SK-N-SH (cell line): ENCODE measurements at regions not wholly inside any gene's neighbourhood (a gene's known extent, or its start where the extent isn't known, plus 50 kb on each side); places are given as distances from the start of the nearest gene placed in this dataset.

ENCODE experiments used
- CTCF ChIA-PET: fragments of 300-600, 350-600 bp; formaldehyde crosslinking; extraction: SDS; loops from one replicate; lab custom pipeline; 2021; lab: Yijun Ruan, JAX
- POLR2A ChIA-PET: fragments of 350-600 bp; sonication (Branson Sonifier 250); formaldehyde crosslinking; extraction: SDS; loops from one replicate; lab custom pipeline; 2020; ENCODE audit warnings: antibody characterized with exemption, inconsistent platforms; lab: Yijun Ruan, JAX
- DNase-seq: peaks from one replicate; pipeline ENCODE4 v3.0.0; 2012
- H2AFZ ChIP-seq: fragments of 200-600 bp; sonication (generic); 2 replicates; pipeline ENCODE4 v1.8.1; 2016; ENCODE audit warnings: antibody characterized with exemption, mild to moderate bottlenecking, low read depth
- H3F3A ChIP-seq: fragments of 200-600 bp; sonication (generic); replicated peaks from 2 replicates; pipeline ENCODE3; 2016; ENCODE audit warnings: antibody characterized with exemption, mild to moderate bottlenecking; ENCODE audit not compliant: insufficient read depth
- H3K27ac ChIP-seq, 2 experiments: fragments of 200-500 bp in 1 of 2; fragments of 200-600 bp in 1 of 2; sonication (Bioruptor generic) in 1 of 2; sonication (generic), shearing (Covaris generic) in 1 of 2; 2 replicates each; pipeline versions ENCODE4 v1.5.1 to v1.6.1; 2014 to 2016; ENCODE audit warnings: low read depth in 2 of 2, inconsistent platforms in 1 of 2, low read length in 1 of 2, mild to moderate bottlenecking in 1 of 2, mixed read lengths in 1 of 2
- H3K27me3 ChIP-seq: fragments of 200-600 bp; sonication (generic), shearing (Covaris generic); 2 replicates; pipeline ENCODE4 v1.6.1; 2016; ENCODE audit warnings: mixed run types; ENCODE audit not compliant: insufficient read depth
- H3K36me3 ChIP-seq, 2 experiments: fragments of 200-500 bp in 1 of 2; fragments of 200-600 bp in 1 of 2; sonication (Bioruptor generic) in 1 of 2; sonication (generic) in 1 of 2; replicated peaks in 1 of 2; 2 replicates each; pipeline versions ENCODE3 to v1.5.1; 2014 to 2016; ENCODE audit warnings: low read length in 1 of 2, mild to moderate bottlenecking in 1 of 2; ENCODE audit not compliant: insufficient read depth in 2 of 2, control insufficient read depth in 1 of 2
- H3K4me1 ChIP-seq, 2 experiments: fragments of 200-500 bp in 1 of 2; fragments of 200-600 bp in 1 of 2; sonication (Bioruptor generic) in 1 of 2; sonication (generic), shearing (Covaris generic) in 1 of 2; 2 replicates each; pipeline versions ENCODE4 v1.5.1 to v1.6.1; 2014 to 2016; ENCODE audit warnings: low read depth in 1 of 2, low read length in 1 of 2, mixed run types in 1 of 2; ENCODE audit not compliant: insufficient read depth in 2 of 2, control insufficient read depth in 1 of 2
- H3K4me2 ChIP-seq: fragments of 200-600 bp; sonication (generic), shearing (Covaris generic); 2 replicates; pipeline ENCODE4 v1.6.1; 2017; ENCODE audit warnings: mixed run types
- H3K4me3 ChIP-seq, 2 experiments: fragments of 200-500 bp in 1 of 2; fragments of 200-600 bp in 1 of 2; sonication (Bioruptor generic) in 1 of 2; sonication (generic), shearing (Covaris generic) in 1 of 2; 2 replicates each; pipeline versions ENCODE4 v1.5.1 to v1.8.1; 2014 to 2016; ENCODE audit warnings: low read depth in 2 of 2, inconsistent platforms in 1 of 2, low read length in 1 of 2, mild to moderate bottlenecking in 1 of 2, mixed read lengths in 1 of 2, moderate library complexity in 1 of 2
- H3K79me2 ChIP-seq: fragments of 200-600 bp; sonication (generic); 2 replicates; pipeline ENCODE4 v1.8.1; 2017; ENCODE audit warnings: mild to moderate bottlenecking; ENCODE audit not compliant: insufficient read depth
- H3K9ac ChIP-seq: fragments of 200-600 bp; sonication (generic); 2 replicates; pipeline ENCODE4 v1.6.1; 2017; ENCODE audit warnings: mixed run types
- H3K9me2 ChIP-seq: fragments of 200-600 bp; sonication (generic); 2 replicates; pipeline ENCODE4 v1.6.1; 2017; ENCODE audit warnings: mixed run types
- H3K9me3 ChIP-seq: fragments of 200-600 bp; sonication (generic); 2 replicates; pipeline ENCODE4 v1.6.1; 2017; ENCODE audit warnings: mixed run types, mild to moderate bottlenecking, moderate library complexity
- H4K20me1 ChIP-seq: fragments of 200-600 bp; sonication (generic); 2 replicates; pipeline ENCODE4 v1.6.1; 2017; ENCODE audit warnings: mild to moderate bottlenecking, mixed run types; ENCODE audit not compliant: insufficient read depth
- EP300 ChIP-seq, 2 experiments: IDR thresholded peaks; 2 replicates each; pipeline versions ENCODE4 v1.4.0 to v1.6.1; 2012; ENCODE audit warnings: borderline replicate concordance in 1 of 2, low read depth in 1 of 2, low read length in 1 of 2
- FOSL2 ChIP-seq: IDR thresholded peaks from 2 replicates; pipeline ENCODE4 v1.4.0; 2012; ENCODE audit warnings: low read depth, mild to moderate bottlenecking, moderate library complexity, borderline replicate concordance
- GATA2 ChIP-seq: sonication (generic); formaldehyde crosslinking; IDR thresholded peaks from 2 replicates; pipeline ENCODE4 v1.5.0; 2020; ENCODE audit warnings: mild to moderate bottlenecking, missing genetic modification reagents
- MEF2A ChIP-seq: IDR thresholded peaks from 2 replicates; pipeline ENCODE4 v1.4.0; 2012; ENCODE audit warnings: low read depth, borderline replicate concordance
- NRF1 ChIP-seq: IDR thresholded peaks from 2 replicates; pipeline ENCODE4 v1.6.1; 2012; ENCODE audit warnings: low read depth, mild to moderate bottlenecking, low read length
- POLR2AphosphoS5 ChIP-seq: IDR thresholded peaks from 2 replicates; pipeline ENCODE4 v1.6.1; 2012; ENCODE audit warnings: low read depth, low read length
- RAD21 ChIP-seq: IDR thresholded peaks from 2 replicates; pipeline ENCODE4 v1.6.1; 2012; ENCODE audit warnings: mild to moderate bottlenecking, low read length
- RCOR1 ChIP-seq: fragments of 150-350 bp; IDR thresholded peaks from 2 replicates; pipeline ENCODE4 v1.6.1; 2017; ENCODE audit warnings: antibody characterized with exemption, low read length
- RFX5 ChIP-seq: IDR thresholded peaks from 2 replicates; pipeline ENCODE4 v1.6.1; 2012; ENCODE audit warnings: mild to moderate bottlenecking, improper control_type of control experiment, low read length
- RXRA ChIP-seq: IDR thresholded peaks from 2 replicates; pipeline ENCODE4 v1.4.0; 2012; ENCODE audit warnings: low read depth, mild to moderate bottlenecking, borderline replicate concordance
- SMC3 ChIP-seq: IDR thresholded peaks from 2 replicates; pipeline ENCODE4 v1.6.1; 2012; ENCODE audit warnings: low read depth, low read length, improper control_type of control experiment
- TCF12 ChIP-seq: IDR thresholded peaks from 2 replicates; pipeline ENCODE4 v1.4.0; 2012
- ZBTB33 ChIP-seq: IDR thresholded peaks from 2 replicates; pipeline ENCODE4 v1.4.0; 2012; ENCODE audit warnings: low read depth, borderline replicate concordance
- WGBS: methylation state at CpG from one replicate; pipeline ENCODE4 v1.1.6; 2017; ENCODE audit warnings: low lambda C conversion rate; 5-methylcytosine and 5-hydroxymethylcytosine counted together
- TF ChIP-seq, protein P1 (sequence below): IDR thresholded peaks from 2 replicates; pipeline ENCODE4 v1.4.0; 2012; ENCODE audit warnings: low read depth
- TF ChIP-seq, protein P2 (sequence below): IDR thresholded peaks from 2 replicates; pipeline ENCODE4 v1.6.1; 2012; ENCODE audit warnings: mild to moderate bottlenecking, low read depth, low read length, moderate library complexity

DNA sequence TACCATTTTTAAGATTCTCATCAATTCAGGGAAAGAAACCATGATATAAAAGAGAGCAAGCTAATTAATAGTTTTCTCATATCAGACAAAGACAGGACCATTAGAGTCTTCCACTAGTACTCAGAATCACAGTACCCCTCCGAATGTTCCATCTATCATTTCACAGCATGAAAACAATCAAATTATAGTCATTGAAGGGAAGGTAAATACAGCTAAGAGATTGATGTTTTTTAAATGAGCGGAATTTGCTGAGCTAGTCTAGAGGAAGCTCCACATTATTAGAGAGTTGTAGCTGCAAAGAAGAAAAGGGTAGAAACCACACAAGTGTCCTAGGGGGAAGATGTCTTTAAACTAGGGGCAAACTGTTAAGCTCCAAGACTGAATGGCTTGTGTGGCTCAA lies 808.9 kb downstream of the CDH11 start:
- no peaks in the 10 kb centered on the region for H3F3A ChIP-seq
- no peak overlapping the region for H3K4me2 ChIP-seq
- 66% methylated on average over 2 of the region's 2 CpGs for WGBS
- no peaks in the 10 kb centered on the region for H3K9me3 ChIP-seq
- H3K9me2 ChIP-seq, result no peaks in the 10 kb centered on the region
- H2AFZ ChIP-seq, result no peak overlapping the region
- H3K4me3 ChIP-seq, result no peak overlapping the region
- no peaks in the 10 kb centered on the region for H3K79me2 ChIP-seq
- no peaks in the 10 kb centered on the region for H3K4me1 ChIP-seq
- DNase-seq, result no peak
- H3K27ac ChIP-seq, result no peak overlapping the region
- CTCF ChIA-PET, result interaction anchor here (0.6 kb wide), 1 partner anchor 275 kb away, joined by 3 read pairs; no protein-coding TSS in a partner anchor
- no peak for TF ChIP-seq NRF1
- no peak for TF ChIP-seq MEF2A
- TF ChIP-seq EP300 (IDR thresholded peaks at IDR 0.05; ENCODE audit: borderline replicate concordance in 1 of 2, low read depth in 1 of 2, low read length in 1 of 2), result no peak
- no peak for TF ChIP-seq RXRA
- no peak for TF ChIP-seq FOSL2
- TF ChIP-seq SMC3, result no peak
- TF ChIP-seq, protein P1, sequence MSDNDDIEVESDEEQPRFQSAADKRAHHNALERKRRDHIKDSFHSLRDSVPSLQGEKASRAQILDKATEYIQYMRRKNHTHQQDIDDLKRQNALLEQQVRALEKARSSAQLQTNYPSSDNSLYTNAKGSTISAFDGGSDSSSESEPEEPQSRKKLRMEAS, result no peak
- no peak for TF ChIP-seq GATA2 (CRISPR knock-in tag)
- TF ChIP-seq, protein P2, sequence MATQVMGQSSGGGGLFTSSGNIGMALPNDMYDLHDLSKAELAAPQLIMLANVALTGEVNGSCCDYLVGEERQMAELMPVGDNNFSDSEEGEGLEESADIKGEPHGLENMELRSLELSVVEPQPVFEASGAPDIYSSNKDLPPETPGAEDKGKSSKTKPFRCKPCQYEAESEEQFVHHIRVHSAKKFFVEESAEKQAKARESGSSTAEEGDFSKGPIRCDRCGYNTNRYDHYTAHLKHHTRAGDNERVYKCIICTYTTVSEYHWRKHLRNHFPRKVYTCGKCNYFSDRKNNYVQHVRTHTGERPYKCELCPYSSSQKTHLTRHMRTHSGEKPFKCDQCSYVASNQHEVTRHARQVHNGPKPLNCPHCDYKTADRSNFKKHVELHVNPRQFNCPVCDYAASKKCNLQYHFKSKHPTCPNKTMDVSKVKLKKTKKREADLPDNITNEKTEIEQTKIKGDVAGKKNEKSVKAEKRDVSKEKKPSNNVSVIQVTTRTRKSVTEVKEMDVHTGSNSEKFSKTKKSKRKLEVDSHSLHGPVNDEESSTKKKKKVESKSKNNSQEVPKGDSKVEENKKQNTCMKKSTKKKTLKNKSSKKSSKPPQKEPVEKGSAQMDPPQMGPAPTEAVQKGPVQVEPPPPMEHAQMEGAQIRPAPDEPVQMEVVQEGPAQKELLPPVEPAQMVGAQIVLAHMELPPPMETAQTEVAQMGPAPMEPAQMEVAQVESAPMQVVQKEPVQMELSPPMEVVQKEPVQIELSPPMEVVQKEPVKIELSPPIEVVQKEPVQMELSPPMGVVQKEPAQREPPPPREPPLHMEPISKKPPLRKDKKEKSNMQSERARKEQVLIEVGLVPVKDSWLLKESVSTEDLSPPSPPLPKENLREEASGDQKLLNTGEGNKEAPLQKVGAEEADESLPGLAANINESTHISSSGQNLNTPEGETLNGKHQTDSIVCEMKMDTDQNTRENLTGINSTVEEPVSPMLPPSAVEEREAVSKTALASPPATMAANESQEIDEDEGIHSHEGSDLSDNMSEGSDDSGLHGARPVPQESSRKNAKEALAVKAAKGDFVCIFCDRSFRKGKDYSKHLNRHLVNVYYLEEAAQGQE, result no peak
- no peak for TF ChIP-seq ZBTB33
- TF ChIP-seq, all 33 proteins: peak for 0
- no peaks in the 10 kb centered on the region for H3K36me3 ChIP-seq
- POLR2A ChIA-PET, result no interaction called here
- H3K9ac ChIP-seq, result no peak overlapping the region
- H4K20me1 ChIP-seq, result no peaks in the 10 kb centered on the region
- H3K27me3 ChIP-seq, result no peaks in the 10 kb centered on the region

GRCh38 chr16:64312292-64312691 lies 809.6 kb downstream of the CDH11 start:
- no peaks in the 10 kb centered on the region for H3K79me2 ChIP-seq
- POLR2A ChIA-PET, result no interaction called here
- H3K9me3 ChIP-seq, result no peaks in the 10 kb centered on the region
- H3K27me3 ChIP-seq, result no peaks in the 10 kb centered on the region
- no peak overlapping the region for H3K4me2 ChIP-seq
- no peak for DNase-seq
- no peak overlapping the region for H3K9ac ChIP-seq
- H3K4me1 ChIP-seq, result no peaks in the 10 kb centered on the region
- no peaks in the 10 kb centered on the region for H4K20me1 ChIP-seq
- H2AFZ ChIP-seq, result no peak overlapping the region
- no peaks in the 10 kb centered on the region for H3K9me2 ChIP-seq
- no peak overlapping the region for H3K4me3 ChIP-seq
- H3F3A ChIP-seq, result no peaks in the 10 kb centered on the region
- no peaks in the 10 kb centered on the region for H3K36me3 ChIP-seq
- CTCF ChIA-PET, result no interaction called here
- TF ChIP-seq RCOR1 (no peak), RAD21 (no peak), SMC3 (no peak), EP300 (IDR thresholded peaks at IDR 0.05; ENCODE audit: borderline replicate concordance in 1 of 2, low read depth in 1 of 2, low read length in 1 of 2) (no peak), TCF12 (no peak), RFX5 (no peak), POLR2AphosphoS5 (no peak)
- TF ChIP-seq, protein P1, result no peak
- H3K27ac ChIP-seq, result no peak overlapping the region
